Stimulated activated CD4-positive, alpha-beta T cell treated with anti-CD3 and anti-CD28 coated beads, Interleukin-4, amount 100 ng/mL, for 1 hour (primary cell): ENCODE measurements at regions not wholly inside any gene's neighbourhood (a gene's known extent, or its start where the extent isn't known, plus 50 kb on each side); places are given as distances from the start of the nearest gene placed in this dataset.

Source experiments
- DNase-seq: peaks from one replicate; pipeline ENCODE4 v3.0.0-alpha.2; 2020

DNA sequence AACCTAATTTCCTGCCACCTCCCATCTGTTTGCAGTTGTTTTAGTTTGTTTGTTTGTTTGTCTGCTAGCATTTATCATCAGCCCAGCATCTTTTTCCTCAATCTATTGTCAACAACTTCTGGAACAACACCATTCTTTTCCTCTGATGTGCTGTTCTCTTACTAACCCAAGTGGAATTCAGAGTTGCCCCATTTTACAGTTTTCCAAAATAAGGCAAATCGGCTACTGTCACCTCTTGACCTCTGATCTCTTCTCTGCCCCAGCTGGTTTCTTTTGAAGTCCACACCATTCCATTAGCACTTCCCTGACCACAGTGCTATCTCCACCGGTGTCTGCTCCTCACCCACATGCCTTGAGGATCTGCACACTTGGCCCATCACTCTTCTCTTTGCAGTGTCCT lies 102.4 kb downstream of the EFNB2 start:
- no peak for DNase-seq

DNA sequence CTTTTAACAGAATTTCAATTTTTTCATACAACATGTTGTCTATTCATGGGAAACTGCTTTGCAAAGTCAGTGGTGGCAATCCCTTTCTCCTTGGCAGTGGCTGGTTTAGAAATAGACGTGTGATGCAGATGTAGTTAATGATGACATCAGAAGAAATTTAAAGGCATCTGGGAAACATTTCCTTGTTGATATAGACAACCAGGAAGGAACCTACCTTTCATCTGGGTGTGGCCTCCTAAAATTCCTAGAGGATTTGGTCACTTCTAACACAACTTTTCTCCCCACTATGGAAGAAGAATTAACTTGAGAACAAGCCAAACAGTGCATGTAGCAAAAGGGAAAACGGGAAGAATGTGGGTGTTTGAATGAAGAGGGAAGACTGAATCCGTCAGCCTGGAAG lies 102.8 kb downstream of the EFNB2 start:
- DNase-seq: no peak

DNA sequence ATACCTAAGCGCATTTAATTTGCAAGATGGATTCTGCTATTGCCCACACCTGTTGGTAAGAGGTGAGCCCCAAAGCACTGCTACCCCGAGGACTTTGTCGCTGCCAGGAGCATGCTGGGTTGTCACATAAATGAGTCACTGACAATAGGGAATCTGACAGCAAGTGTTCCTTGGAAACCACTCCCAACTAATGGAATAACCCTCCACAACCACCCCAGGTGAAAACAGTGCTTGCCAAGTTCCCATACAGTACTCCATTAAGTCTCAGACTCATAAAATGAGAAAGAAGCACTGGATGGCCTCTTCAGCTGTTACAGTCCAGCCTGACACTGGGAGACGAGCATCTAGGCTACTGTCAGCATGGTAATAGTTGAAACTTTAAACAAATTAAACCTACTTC lies 108.6 kb downstream of the EFNB2 start:
- DNase-seq: no peak

DNA sequence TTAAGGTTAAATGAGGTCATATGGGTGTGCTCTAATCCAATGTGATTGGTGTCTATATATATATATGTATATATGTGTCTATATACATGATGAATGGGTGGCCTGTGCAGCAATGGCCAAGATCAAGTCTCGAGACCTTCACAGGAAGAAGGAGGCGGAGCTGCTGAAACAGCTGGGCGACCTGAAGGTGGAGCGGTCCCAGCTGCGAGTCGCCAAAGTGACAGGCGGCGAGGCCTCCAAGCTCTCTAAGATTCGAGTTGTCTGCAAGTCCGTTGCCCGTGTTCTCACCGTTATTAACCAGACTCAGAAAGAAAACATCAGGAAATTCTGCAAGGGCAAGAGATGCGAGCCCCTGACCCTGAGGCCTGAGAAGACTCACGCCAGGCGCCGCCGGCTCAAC lies 109.8 kb downstream of the EFNB2 start:
- DNase-seq: no peak

DNA sequence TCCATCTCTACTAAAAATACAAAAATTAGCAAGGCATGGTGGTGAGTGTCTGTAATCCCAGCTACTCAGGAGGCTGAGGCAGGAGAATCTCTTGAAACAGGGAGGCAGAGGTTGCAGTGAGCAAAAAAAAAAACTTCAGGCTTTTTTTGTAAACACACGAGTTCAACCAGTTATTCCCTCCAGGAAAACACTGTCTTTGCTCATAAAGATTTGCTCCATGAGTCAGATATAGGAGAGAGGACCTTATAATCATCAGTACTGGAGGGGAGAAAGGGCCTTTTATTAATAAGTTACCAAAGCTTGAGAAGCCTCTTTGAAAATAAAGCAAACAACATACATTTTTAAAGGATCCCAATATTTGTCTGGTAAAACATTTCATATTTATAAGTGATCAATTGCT lies 110.7 kb downstream of the EFNB2 start:
- no peak for DNase-seq

DNA sequence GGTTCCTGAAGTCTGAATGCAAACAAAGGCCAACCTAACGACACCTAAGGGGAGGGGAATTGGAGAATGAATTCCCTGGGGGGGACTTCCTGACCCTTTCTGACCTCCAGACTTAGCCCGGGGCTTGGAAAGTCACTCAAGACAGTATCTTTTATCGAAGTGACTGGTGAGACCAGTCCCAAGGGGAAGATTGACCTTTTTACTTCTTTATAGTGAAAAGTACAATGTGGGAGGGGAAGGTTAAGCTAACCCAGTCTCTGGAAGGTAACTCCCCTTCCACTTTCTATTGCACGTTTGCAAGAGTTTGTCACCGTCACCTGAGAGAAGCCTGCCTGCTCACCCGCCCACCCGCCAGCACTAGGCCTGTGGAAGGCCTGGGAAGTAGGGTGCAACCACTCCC lies 111.9 kb downstream of the EFNB2 start:
- no peak for DNase-seq

DNA sequence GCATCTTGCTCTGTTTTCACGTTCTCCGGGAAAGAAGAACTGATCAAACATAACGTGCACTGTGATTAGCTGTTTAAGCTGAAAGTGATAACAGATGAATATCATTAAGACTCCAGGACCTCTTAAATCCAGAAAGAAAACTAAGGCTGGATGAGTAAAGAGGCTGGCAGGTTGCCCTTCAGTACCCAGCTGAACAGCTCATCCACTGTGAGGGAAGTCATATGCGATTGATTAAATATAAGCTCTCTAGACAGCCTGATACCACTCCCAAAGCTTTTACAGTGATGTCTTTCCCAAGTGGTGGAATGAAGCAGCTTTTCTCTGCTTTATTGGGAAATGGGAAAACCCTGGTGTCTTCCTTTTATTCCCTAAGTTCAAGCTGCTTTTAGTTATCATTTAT lies 116.9 kb downstream of the EFNB2 start:
- DNase-seq: no peak

- DNase-seq: no peak
Measured at GRCh38 chr13:106417467-106418110, 117.9 kb downstream of the EFNB2 start.

- no peak for DNase-seq
Measured at GRCh38 chr13:106416645-106417044, 118.8 kb downstream of the EFNB2 start.

DNA sequence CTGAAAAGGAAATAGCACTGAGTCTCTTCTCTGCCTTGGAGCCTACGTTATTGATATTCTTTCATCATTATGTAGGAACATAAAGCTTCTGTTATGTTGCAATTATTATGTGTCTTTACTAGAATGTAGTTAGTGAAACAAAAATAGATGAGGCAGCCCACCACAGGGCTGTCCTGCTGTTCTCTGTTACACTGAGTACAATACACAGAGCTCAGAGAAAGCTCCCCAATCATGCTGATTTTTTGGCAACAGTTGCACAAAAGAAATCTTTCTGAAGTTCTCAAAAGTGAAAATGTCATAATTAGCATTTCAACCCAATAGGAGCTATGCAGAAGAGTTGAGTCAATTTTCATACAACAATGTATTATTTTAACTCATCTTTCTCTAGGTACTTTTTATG lies 119.5 kb downstream of the EFNB2 start:
- DNase-seq: no peak

DNA sequence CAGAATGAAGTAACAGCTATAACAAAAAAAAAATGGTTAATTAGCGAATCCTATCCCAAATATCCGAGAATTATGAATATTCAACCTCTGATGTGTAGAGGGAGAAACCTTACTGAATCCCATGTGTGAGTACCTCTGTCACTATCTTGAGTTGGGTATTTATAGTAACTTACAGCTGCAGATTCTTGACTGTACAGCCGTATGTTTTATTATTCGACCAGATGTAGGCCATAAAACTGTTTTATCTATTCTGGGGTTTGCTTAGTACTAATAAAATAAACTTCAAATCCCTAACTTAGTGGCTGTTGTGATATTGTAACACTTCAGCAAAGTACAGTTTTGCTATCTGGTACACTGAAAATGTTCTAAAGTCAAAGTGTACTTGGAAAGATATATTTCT lies 120.0 kb downstream of the EFNB2 start:
- no peak for DNase-seq

- no peak for DNase-seq
Measured at GRCh38 chr13:106407338-106407737, 128.1 kb downstream of the EFNB2 start.

DNA sequence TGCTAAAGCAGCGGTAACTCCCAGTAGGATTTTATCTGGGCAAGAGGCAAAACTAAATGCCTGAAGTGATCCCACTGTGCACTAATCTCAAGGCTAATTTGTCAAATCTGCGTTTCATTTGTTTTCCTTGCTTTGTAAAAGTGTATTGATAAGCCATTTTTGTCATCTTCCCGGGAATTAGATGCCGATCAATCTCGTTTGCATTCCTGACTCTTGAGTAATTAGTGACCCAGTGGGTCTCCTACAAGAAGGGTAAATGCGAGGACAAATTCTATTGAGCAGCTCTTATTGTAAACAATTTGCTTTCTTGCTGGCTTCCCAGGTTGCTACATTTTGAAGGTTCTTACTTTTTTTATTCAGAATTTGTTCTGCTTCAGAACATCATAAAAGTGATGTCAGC lies 129.7 kb downstream of the EFNB2 start:
- DNase-seq: no peak

DNA sequence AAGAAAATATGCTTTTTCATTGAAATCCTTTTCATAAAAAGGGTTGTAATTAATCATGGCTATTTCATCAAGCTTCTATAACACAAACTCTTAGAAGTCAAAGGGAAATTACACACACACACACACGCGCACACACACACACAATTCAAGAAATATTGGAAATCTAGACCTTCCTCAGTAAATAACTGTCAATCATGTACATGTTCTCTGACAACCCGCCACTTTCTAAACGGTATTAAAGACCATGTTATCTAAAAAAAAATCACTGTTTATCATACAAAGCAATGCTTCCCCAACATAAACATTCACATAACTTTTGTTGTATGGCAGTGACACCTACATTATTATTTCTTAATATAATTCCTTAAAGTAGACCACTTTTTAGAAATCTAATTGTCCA lies 132.2 kb downstream of the EFNB2 start:
- DNase-seq: no peak

GRCh38 chr13:106402866-106403265 lies 132.6 kb downstream of the EFNB2 start:
- DNase-seq: no peak

- DNase-seq: no peak
Measured at GRCh38 chr13:106401081-106401480, 134.4 kb downstream of the EFNB2 start.

GRCh38 chr13:106400289-106400688 lies 135.2 kb downstream of the EFNB2 start:
- no peak for DNase-seq

DNA sequence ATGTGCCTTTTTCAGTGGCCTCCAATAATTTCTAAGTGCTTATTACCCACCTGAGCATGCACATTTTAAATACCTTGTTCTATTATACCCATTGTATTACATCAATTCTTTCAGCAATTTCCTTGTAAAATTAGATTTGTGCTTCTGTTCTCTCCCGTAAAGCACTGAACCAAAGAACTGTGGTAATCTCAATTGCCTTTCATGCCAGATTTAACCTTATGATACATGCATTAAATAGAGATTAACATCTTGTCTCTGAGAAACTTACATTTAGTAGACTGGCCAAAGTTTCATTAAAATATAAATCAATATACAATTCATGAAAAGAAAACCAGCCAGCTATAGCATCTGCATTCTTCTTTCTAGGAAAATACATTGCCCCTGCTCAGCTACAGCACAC lies 137.2 kb downstream of the EFNB2 start:
- DNase-seq: no peak

DNA sequence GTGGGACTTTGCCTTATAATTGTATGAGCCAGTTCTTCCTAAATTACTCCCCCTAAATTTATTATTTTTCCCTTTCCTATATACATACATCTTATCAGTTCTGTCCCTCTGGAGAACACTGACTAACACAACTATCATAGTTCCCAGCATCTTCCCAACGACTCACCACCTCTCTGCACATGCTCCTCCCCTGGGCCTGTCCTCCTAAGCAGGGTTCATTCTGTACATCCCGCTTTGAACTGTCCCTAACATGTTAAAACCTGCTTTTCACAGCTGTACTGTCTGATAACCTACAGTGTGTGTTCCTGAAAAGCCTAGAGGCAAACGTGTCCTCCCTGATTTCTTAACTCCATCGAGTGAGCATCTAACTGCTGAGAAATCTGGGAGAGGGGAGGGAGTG lies 141.7 kb downstream of the EFNB2 start:
- DNase-seq: no peak

DNA sequence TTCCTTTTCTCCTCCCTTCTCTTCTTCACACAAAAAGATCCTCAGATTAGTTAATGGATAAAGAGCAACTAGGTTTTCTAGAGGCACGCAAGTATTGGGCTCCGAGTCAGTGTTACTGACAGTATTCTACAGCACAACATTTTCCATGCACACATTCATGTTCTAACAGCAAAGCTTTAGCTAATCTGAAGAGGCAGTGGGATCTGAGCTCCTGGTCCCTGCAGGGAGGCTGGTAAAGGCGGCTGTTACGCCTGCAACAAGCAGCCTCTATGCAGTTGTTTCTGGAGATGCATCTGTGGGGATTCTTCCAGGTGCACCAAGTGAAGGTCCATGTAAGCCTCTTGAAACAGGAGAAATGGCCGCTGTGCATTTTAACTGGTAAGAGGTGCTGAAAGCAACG lies 143.8 kb downstream of the EFNB2 start:
- no peak for DNase-seq

GRCh38 chr13:106391271-106391670 lies 144.2 kb downstream of the EFNB2 start:
- no peak for DNase-seq

GRCh38 chr13:106390367-106390766 lies 145.1 kb downstream of the EFNB2 start:
- no peak for DNase-seq

DNA sequence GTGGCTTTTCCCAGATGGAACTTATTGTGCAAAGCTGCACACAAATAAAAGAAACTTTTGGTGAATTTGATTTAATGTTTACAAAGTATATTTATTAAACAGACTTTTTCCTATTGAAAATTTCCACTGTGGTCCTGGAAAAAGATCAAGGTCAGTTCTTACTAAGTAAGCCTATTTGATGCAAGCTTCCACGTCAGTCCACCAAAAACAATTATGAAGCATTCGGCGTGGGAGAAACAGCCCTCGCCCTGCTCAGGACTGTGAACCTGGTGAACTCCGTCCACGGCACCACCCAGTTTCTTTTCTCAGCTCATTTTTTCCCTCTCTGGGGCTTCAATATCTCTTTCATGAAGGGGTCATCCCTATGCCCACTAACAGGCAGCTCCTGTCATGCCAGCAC lies 149.8 kb downstream of the EFNB2 start:
- no peak for DNase-seq

DNA sequence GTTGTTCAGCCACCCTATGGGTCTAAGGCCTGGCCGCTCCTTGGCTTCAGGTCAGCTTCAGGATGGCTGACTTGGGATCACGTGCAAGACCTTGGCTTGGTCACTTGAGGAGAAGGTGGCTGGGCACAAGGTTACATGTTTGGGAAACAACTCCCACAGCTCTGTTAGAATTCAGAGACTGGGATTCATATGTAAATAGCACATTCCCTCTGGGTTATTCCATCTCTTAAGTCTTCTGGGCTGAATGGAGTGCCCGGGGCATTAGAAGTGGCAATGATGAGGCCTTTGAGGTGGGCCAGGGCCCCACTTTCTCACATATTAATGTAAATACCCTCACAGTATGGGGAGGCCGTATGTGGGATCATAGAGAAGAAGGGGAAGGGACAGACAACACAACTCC lies 150.9 kb downstream of the EFNB2 start:
- DNase-seq: no peak

DNA sequence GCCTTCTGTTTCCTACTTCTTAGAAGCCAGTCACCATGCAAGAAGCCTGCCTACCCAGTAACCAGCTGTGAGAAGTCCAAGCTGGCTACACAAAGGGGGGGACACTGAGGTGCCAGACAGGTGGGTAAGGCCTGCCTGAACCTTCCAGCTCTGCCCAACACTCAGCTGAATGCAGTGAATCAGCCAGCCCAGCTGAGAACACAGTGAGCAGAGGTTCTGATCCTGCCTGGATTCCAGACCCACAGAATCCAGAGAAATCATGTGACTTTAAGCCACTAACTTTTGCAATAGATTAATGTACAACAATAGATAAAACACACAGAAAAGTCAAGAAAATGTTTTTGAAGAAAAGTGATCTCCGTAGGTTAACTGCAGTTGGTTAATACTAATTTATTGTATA lies 151.7 kb downstream of the EFNB2 start:
- no peak for DNase-seq

DNA sequence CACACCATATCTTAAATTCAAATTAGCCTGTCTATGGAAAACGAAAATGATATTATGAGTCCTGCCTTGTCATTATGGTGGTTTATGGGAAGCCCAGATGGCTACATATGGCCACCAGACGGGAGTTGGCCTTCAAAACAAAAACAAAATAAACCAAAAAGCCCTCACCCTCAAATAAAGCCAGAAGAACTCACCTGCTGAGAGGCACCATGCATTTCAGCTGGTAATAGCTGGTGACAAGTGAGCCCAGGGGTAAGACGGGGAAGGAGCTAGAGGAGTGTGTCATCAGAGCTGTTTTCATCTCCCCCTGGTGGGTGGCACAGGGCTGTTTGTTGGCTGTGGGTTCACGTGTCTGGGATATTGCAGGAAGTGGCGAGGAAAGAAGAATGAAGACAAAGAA lies 152.9 kb downstream of the EFNB2 start:
- DNase-seq: no peak
